OCI-LY3 (cell line): ENCODE measurements at regions not wholly inside any gene's neighbourhood (a gene's known extent, or its start where the extent isn't known, plus 50 kb on each side); places are given as distances from the start of the nearest gene placed in this dataset.
A peak's percentile ranks its signal among the peaks of the same experiment; 100 is the strongest.

Experiments
- H2AFZ ChIP-seq: fragments of 200-600, 300-600 bp; shearing (Covaris generic); 2 replicates; pipeline ENCODE4 v1.6.0; 2014; ENCODE audit warnings: antibody characterized with exemption, low read depth, low read length
- H3K27ac ChIP-seq: fragments of 200-600, 300-600 bp; sonication (generic); 2 replicates; pipeline ENCODE4 v1.5.1; 2014; ENCODE audit warnings: mild to moderate bottlenecking, low read length, moderate library complexity, mixed read lengths
- H3K27me3 ChIP-seq: fragments of 200-600, 300-600 bp; sonication (generic); 2 replicates; pipeline ENCODE4 v1.6.1; 2014; ENCODE audit warnings: low read depth, low read length, mixed read lengths
- H3K36me3 ChIP-seq: fragments of 200-600, 300-600 bp; sonication (generic); replicated peaks from 2 replicates; pipeline ENCODE3; 2014; ENCODE audit warnings: low read depth, low read length, mixed read lengths
- H3K4me1 ChIP-seq: fragments of 300-600, 200-600 bp; sonication (generic); 2 replicates; pipeline ENCODE4 v1.6.1; 2014; ENCODE audit warnings: low read length, mixed read lengths
- H3K4me2 ChIP-seq: fragments of 200-600, 300-600 bp; sonication (generic); 2 replicates; pipeline ENCODE4 v1.6.1; 2014; ENCODE audit warnings: low read length, mixed read lengths
- H3K4me3 ChIP-seq: fragments of 300-600, 200-600 bp; sonication (generic); 2 replicates; pipeline ENCODE4 v1.5.1; 2014; ENCODE audit warnings: antibody characterized with exemption, mild to moderate bottlenecking, low read length, moderate library complexity
- H3K79me2 ChIP-seq: fragments of 300-600, 200-600 bp; shearing (Covaris generic); 2 replicates; pipeline ENCODE4 v1.6.1; 2014; ENCODE audit warnings: mild to moderate bottlenecking, low read length, mixed read lengths
- H3K9ac ChIP-seq: fragments of 300-600, 200-600 bp; shearing (Covaris generic); 2 replicates; pipeline ENCODE4 v1.6.0; 2014; ENCODE audit warnings: mild to moderate bottlenecking, low read length, moderate library complexity
- H3K9me3 ChIP-seq: fragments of 200-600, 300-600 bp; shearing (Covaris generic); 2 replicates; pipeline ENCODE4 v1.6.1; 2014; ENCODE audit warnings: low read length, mixed read lengths; ENCODE audit not compliant: insufficient read depth
- H4K20me1 ChIP-seq: fragments of 200-600, 300-600 bp; sonication (generic); 2 replicates; pipeline ENCODE4 v1.6.1; 2016; ENCODE audit warnings: low read length, mixed read lengths; ENCODE audit not compliant: insufficient read depth
- CTCF ChIP-seq: fragments of 200-600, 300-600 bp; sonication (generic); IDR thresholded peaks from 2 replicates; pipeline ENCODE4 v1.5.1; 2014; ENCODE audit warnings: antibody characterized with exemption, low read length, low read depth
- EZH2phosphoT487 ChIP-seq: fragments of 200-600 bp; shearing (Covaris generic); IDR thresholded peaks from 2 replicates; pipeline ENCODE4 v1.6.1; 2018; ENCODE audit warnings: antibody characterized with exemption, mixed run types, low read depth

GRCh38 chr5:10036136-10036815 lies 213.4 kb downstream of the ATPSCKMT start:
- no peak overlapping the region for H3K4me2 ChIP-seq
- no peak overlapping the region for H2AFZ ChIP-seq
- no peak overlapping the region for H3K9ac ChIP-seq
- H3K4me1 ChIP-seq, result no peaks in the 10 kb centered on the region
- no peaks in the 10 kb centered on the region for H3K36me3 ChIP-seq
- no peak for TF ChIP-seq EZH2phosphoT487
- no peak for TF ChIP-seq CTCF
- H3K27ac ChIP-seq, result no peak overlapping the region
- H3K9me3 ChIP-seq, result no peaks in the 10 kb centered on the region
- H3K4me3 ChIP-seq, result no peak overlapping the region
- no peaks in the 10 kb centered on the region for H4K20me1 ChIP-seq
- no peaks in the 10 kb centered on the region for H3K79me2 ChIP-seq
- no peaks in the 10 kb centered on the region for H3K27me3 ChIP-seq

- H3K9ac ChIP-seq, result no peak overlapping the region
- H2AFZ ChIP-seq, result no peak overlapping the region
- H3K27ac ChIP-seq, result no peak overlapping the region
- no peaks in the 10 kb centered on the region for H3K9me3 ChIP-seq
- no peaks in the 10 kb centered on the region for H3K79me2 ChIP-seq
- H3K4me3 ChIP-seq, result no peak overlapping the region
- H4K20me1 ChIP-seq, result no peaks in the 10 kb centered on the region
- no peaks in the 10 kb centered on the region for H3K4me1 ChIP-seq
- TF ChIP-seq EZH2phosphoT487, result no peak
- TF ChIP-seq CTCF, result no peak
- no peaks in the 10 kb centered on the region for H3K36me3 ChIP-seq
- H3K4me2 ChIP-seq, result no peak overlapping the region
- no peaks in the 10 kb centered on the region for H3K27me3 ChIP-seq
Observed at GRCh38 chr5:10034001-10034400, 215.7 kb downstream of the ATPSCKMT start.

- no peaks in the 10 kb centered on the region for H3K27me3 ChIP-seq
- H4K20me1 ChIP-seq, result no peaks in the 10 kb centered on the region
- no peak overlapping the region for H3K4me3 ChIP-seq
- TF ChIP-seq CTCF (no peak), EZH2phosphoT487 (no peak)
- no peaks in the 10 kb centered on the region for H3K36me3 ChIP-seq
- H3K9me3 ChIP-seq, result no peaks in the 10 kb centered on the region
- no peak overlapping the region for H3K9ac ChIP-seq
- no peak overlapping the region for H3K4me2 ChIP-seq
- H2AFZ ChIP-seq, result no peak overlapping the region
- H3K27ac ChIP-seq, result no peak overlapping the region
- no peaks in the 10 kb centered on the region for H3K79me2 ChIP-seq
- H3K4me1 ChIP-seq, result no peaks in the 10 kb centered on the region
Observed at GRCh38 chr5:10031817-10032216, 217.9 kb downstream of the ATPSCKMT start.

GRCh38 chr5:10030219-10030831 lies 219.4 kb downstream of the ATPSCKMT start:
- H3K27ac ChIP-seq, result no peak overlapping the region
- TF ChIP-seq EZH2phosphoT487, result no peak
- peak; percentile 37 for TF ChIP-seq CTCF

More at GRCh38 chr5:10030219-10030831, 219.4 kb downstream of the ATPSCKMT start:
- Histone ChIP-seq H3K79me2 (no peaks in the 10 kb centered on the region), H3K4me2 (no peak overlapping the region), H3K36me3 (no peaks in the 10 kb centered on the region), H3K27me3 (no peaks in the 10 kb centered on the region), H3K4me1 (no peaks in the 10 kb centered on the region), H4K20me1 (no peaks in the 10 kb centered on the region), H3K9me3 (no peaks in the 10 kb centered on the region), H2AFZ (no peak overlapping the region), H3K4me3 (no peak overlapping the region), H3K9ac (no peak overlapping the region)
